GM12878 (cell line): ENCODE measurements at regions not wholly inside any gene's neighbourhood (a gene's known extent, or its start where the extent isn't known, plus 50 kb on each side); places are given as distances from the start of the nearest gene placed in this dataset.

Experiments
- CBX3 ChIP-seq: fragments of 200-600 bp; sonication (generic); IDR thresholded peaks from 2 replicates; pipeline ENCODE4 v1.6.1; 2016; ENCODE audit warnings: low read depth, borderline replicate concordance
- CEBPB ChIP-seq, 2 experiments: fragments of 150-350 bp in 1 of 2; IDR thresholded peaks; 2 replicates each; pipeline ENCODE4 v1.6.1; 2012 to 2014; ENCODE audit warnings: low read depth in 2 of 2, low read length in 2 of 2, borderline replicate concordance in 1 of 2, inconsistent platforms in 1 of 2
- CHD2 ChIP-seq: IDR thresholded peaks from 2 replicates; pipeline ENCODE4 v1.6.1; 2011; ENCODE audit warnings: low read depth, low read length, improper control_type of control experiment, borderline replicate concordance
- CTCF ChIP-seq, 3 experiments: IDR thresholded peaks in 2 of 3; conservative IDR thresholded peaks in 1 of 3; 2 replicates each; pipeline ENCODE4 v1.5.1; 2011; ENCODE audit warnings: low read depth in 3 of 3, low read length in 3 of 3, mild to moderate bottlenecking in 3 of 3, control low read depth in 2 of 3, moderate library complexity in 2 of 3, inconsistent platforms in 1 of 3, mixed read lengths in 1 of 3; ENCODE audit not compliant: control insufficient read depth in 2 of 3, insufficient read depth in 1 of 3; ENCODE audit errors: extremely low read depth in 1 of 3
- GABPA ChIP-seq: IDR thresholded peaks from 2 replicates; pipeline ENCODE4 v1.6.1; 2014; ENCODE audit warnings: antibody characterized with exemption, low read depth, mild to moderate bottlenecking, inconsistent platforms
- POLR2AphosphoS2 ChIP-seq: IDR thresholded peaks from 2 replicates; pipeline ENCODE4 v1.6.1; 2011; ENCODE audit warnings: low read depth, mild to moderate bottlenecking, low read length, improper control_type of control experiment, moderate library complexity
- RAD51 ChIP-seq: fragments of 450-650 bp; IDR thresholded peaks from 2 replicates; pipeline ENCODE4 v1.6.1; 2016; ENCODE audit warnings: moderate library complexity, mild to moderate bottlenecking, inconsistent platforms
- SIX5 ChIP-seq: IDR thresholded peaks from 2 replicates; pipeline ENCODE4 v1.6.1; 2011; ENCODE audit warnings: mild to moderate bottlenecking, low read depth, low read length, moderate library complexity; ENCODE audit not compliant: severe bottlenecking
- TCF12 ChIP-seq: IDR thresholded peaks from 2 replicates; pipeline ENCODE4 v1.6.1; 2011; ENCODE audit warnings: low read depth, mild to moderate bottlenecking, low read length
- TCF7 ChIP-seq: IDR thresholded peaks from 2 replicates; pipeline ENCODE4 v1.6.1; 2014; ENCODE audit warnings: antibody characterized with exemption, borderline replicate concordance
- ZNF24 ChIP-seq: fragments of 450-650 bp; IDR thresholded peaks from 2 replicates; pipeline ENCODE4 v1.6.1; 2017; ENCODE audit warnings: antibody characterized with exemption, mild to moderate bottlenecking

GRCh38 chr2:104537116-104537515, 316.8 kb upstream of the POU3F3 start:
- TF ChIP-seq CHD2 (no peak), CTCF (IDR thresholded peaks at IDR 0.05 in 2 of 3, conservative IDR thresholded peaks at IDR 0.05 in 1 of 3; ENCODE audit: control insufficient read depth in 2 of 3, extremely low read depth in 1 of 3, insufficient read depth in 1 of 3, low read depth in 3 of 3, low read length in 3 of 3) (no peak), POLR2AphosphoS2 (no peak), RAD51 (no peak), SIX5 (no peak), TCF12 (no peak), CBX3 (no peak), CEBPB (IDR thresholded peaks at IDR 0.05; ENCODE audit: borderline replicate concordance in 1 of 2, low read depth in 2 of 2, low read length in 2 of 2) (no peak), ZNF24 (no peak), GABPA (no peak), TCF7 (no peak)
